A549 (cell line): ENCODE measurements at regions not wholly inside any gene's neighbourhood (a gene's known extent, or its start where the extent isn't known, plus 50 kb on each side); places are given as distances from the start of the nearest gene placed in this dataset.

Experiments used
- BHLHE40 ChIP-seq: IDR thresholded peaks from 2 replicates; pipeline ENCODE4 v1.6.1; 2012; ENCODE audit warnings: low read depth, low read length, inconsistent platforms
- CBX2 ChIP-seq: fragments of 200-600 bp; sonication (generic); IDR thresholded peaks from 2 replicates; pipeline ENCODE4 v1.6.1; 2016; ENCODE audit warnings: low read depth, mild to moderate bottlenecking, borderline replicate concordance
- CEBPB ChIP-seq, 2 experiments: fragments of >200 bp in 1 of 2; sonication (Bioruptor Twin) in 1 of 2; formaldehyde crosslinking in 1 of 2; IDR thresholded peaks; 2 replicates each; pipeline ENCODE4 v1.6.1; 2012 to 2016
- CTCF ChIP-seq: fragments of >200 bp; sonication (Bioruptor Twin); formaldehyde crosslinking; IDR thresholded peaks from 3 replicates; pipeline ENCODE4 v1.5.1; 2016
- ELK1 ChIP-seq: fragments of 150-350 bp; IDR thresholded peaks from 2 replicates; pipeline ENCODE4 v1.6.1; 2014; ENCODE audit warnings: low read depth, mild to moderate bottlenecking, low read length
- EP300 ChIP-seq, 2 experiments: fragments of >200 bp; sonication (Bioruptor Twin); formaldehyde crosslinking; IDR thresholded peaks; 2 replicates in 1 of 2; 3 replicates in 1 of 2; pipeline ENCODE4 v1.6.1; 2016 to 2017
- JUN ChIP-seq, 2 experiments: fragments of >200 bp; sonication (Bioruptor Twin); formaldehyde crosslinking; IDR thresholded peaks; 2 replicates in 1 of 2; 3 replicates in 1 of 2; pipeline ENCODE4 v1.6.1; 2016 to 2017
- MAX ChIP-seq: IDR thresholded peaks from 2 replicates; pipeline ENCODE4 v1.6.1; 2012
- MAZ ChIP-seq: fragments of 150-350 bp; IDR thresholded peaks from 2 replicates; pipeline ENCODE4 v1.6.1; 2014; ENCODE audit warnings: antibody characterized with exemption, low read depth, low read length, borderline replicate concordance
- POLR2A ChIP-seq: IDR thresholded peaks from 2 replicates; pipeline ENCODE4 v1.6.1; 2012; ENCODE audit warnings: mild to moderate bottlenecking, low read length
- RAD21 ChIP-seq, 2 experiments: fragments of >200 bp in 1 of 2; sonication (Bioruptor Twin) in 1 of 2; formaldehyde crosslinking in 1 of 2; IDR thresholded peaks in 1 of 2; conservative IDR thresholded peaks in 1 of 2; 2 replicates in 1 of 2; 3 replicates in 1 of 2; pipeline ENCODE4 v1.6.1; 2012 to 2018; ENCODE audit warnings: inconsistent platforms in 1 of 2
- RFX5 ChIP-seq: fragments of 450-650 bp; IDR thresholded peaks from 2 replicates; pipeline ENCODE4 v1.7.1; 2014; ENCODE audit warnings: antibody characterized with exemption, mild to moderate bottlenecking, moderate library complexity
- ZNF302 ChIP-seq: fragments of 250-450 bp; sonication (Bioruptor Pico); IDR thresholded peaks from 2 replicates; pipeline ENCODE4 v1.9.0; 2021; ENCODE audit warnings: inconsistent platforms, mild to moderate bottlenecking, moderate library complexity

GRCh38 chr6:11364971-11365397 lies 132.5 kb upstream of the NEDD9 start:
- TF ChIP-seq CTCF (no peak), CBX2 (no peak), MAX (no peak), POLR2A (no peak), EP300 (IDR thresholded peaks at IDR 0.05) (no peak), RAD21 (conservative IDR thresholded peaks at IDR 0.05 in 1 of 2, IDR thresholded peaks at IDR 0.05 in 1 of 2) (no peak), CEBPB (IDR thresholded peaks at IDR 0.05) (no peak), MAZ (no peak), JUN (IDR thresholded peaks at IDR 0.05) (no peak), ELK1 (no peak), ZNF302 (CRISPR knock-in tag) (no peak), RFX5 (no peak), BHLHE40 (no peak)
